A673 (cell line): ENCODE measurements at regions not wholly inside any gene's neighbourhood (a gene's known extent, or its start where the extent isn't known, plus 50 kb on each side); places are given as distances from the start of the nearest gene placed in this dataset.
"Not testable (repeated sequence)": the region's sequence is repeated elsewhere in the genome, so short reads cannot be mapped to it uniquely, and the experiment has no call there.

Source experiments
- CTCF ChIP-seq: fragments of 300-800, 200-600 bp; sonication (generic); conservative IDR thresholded peaks from 2 replicates; pipeline ENCODE4 v1.5.1; 2017; ENCODE audit warnings: low read depth, mild to moderate bottlenecking, antibody characterized with exemption, low read length, moderate library complexity, mixed read lengths
- EZH2 ChIP-seq: fragments of 200-600 bp; sonication (generic); IDR thresholded peaks from 2 replicates; pipeline ENCODE4 v1.6.1; 2017; ENCODE audit warnings: borderline replicate concordance, low read depth, mild to moderate bottlenecking, mixed read lengths, antibody characterized with exemption, low read length; ENCODE audit not compliant: poor library complexity, severe bottlenecking

- TF ChIP-seq CTCF, EZH2: not testable (repeated sequence)
Measured at GRCh38 chr21:20292854-20293253, 705.4 kb upstream of the NCAM2 start.
